ENCODE measurements at regions not wholly inside any gene's neighbourhood (a gene's known extent, or its start where the extent isn't known, plus 50 kb on each side); places are given as distances from the start of the nearest gene placed in this dataset.

DNA sequence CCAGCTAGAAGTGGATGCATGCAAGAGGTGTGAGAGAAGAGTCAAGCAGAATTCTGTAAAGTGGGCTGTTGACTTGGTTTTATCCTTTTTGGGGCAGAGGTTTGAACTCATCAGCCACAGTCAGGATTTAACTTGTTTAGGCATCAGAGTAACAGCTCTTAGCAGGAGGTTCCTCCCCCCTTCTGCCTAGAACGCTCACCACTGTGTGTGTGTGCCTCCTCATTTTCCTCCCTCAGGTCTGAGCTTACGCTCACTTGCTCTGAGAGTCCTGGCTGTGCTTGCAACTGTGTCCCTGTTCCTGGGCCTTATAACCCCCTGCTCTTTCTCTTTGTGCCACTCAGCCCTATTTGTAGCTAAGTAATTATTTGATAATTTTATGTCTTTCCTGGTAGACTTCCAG lies 167.9 kb downstream of the TMEM182 start:
- TF ChIP-seq, protein P1, sequence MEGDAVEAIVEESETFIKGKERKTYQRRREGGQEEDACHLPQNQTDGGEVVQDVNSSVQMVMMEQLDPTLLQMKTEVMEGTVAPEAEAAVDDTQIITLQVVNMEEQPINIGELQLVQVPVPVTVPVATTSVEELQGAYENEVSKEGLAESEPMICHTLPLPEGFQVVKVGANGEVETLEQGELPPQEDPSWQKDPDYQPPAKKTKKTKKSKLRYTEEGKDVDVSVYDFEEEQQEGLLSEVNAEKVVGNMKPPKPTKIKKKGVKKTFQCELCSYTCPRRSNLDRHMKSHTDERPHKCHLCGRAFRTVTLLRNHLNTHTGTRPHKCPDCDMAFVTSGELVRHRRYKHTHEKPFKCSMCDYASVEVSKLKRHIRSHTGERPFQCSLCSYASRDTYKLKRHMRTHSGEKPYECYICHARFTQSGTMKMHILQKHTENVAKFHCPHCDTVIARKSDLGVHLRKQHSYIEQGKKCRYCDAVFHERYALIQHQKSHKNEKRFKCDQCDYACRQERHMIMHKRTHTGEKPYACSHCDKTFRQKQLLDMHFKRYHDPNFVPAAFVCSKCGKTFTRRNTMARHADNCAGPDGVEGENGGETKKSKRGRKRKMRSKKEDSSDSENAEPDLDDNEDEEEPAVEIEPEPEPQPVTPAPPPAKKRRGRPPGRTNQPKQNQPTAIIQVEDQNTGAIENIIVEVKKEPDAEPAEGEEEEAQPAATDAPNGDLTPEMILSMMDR (IDR thresholded peaks at IDR 0.05; ENCODE audit: poor library complexity, severe bottlenecking): no peak
- TF ChIP-seq MXI1 (conservative IDR thresholded peaks at IDR 0.05; ENCODE audit: poor library complexity, severe bottlenecking) (no peak), EZH2 (IDR thresholded peaks at IDR 0.05; ENCODE audit: borderline replicate concordance, insufficient read depth, low read length, poor library complexity, severe bottlenecking) (no peak)
- TF ChIP-seq, protein P2, sequence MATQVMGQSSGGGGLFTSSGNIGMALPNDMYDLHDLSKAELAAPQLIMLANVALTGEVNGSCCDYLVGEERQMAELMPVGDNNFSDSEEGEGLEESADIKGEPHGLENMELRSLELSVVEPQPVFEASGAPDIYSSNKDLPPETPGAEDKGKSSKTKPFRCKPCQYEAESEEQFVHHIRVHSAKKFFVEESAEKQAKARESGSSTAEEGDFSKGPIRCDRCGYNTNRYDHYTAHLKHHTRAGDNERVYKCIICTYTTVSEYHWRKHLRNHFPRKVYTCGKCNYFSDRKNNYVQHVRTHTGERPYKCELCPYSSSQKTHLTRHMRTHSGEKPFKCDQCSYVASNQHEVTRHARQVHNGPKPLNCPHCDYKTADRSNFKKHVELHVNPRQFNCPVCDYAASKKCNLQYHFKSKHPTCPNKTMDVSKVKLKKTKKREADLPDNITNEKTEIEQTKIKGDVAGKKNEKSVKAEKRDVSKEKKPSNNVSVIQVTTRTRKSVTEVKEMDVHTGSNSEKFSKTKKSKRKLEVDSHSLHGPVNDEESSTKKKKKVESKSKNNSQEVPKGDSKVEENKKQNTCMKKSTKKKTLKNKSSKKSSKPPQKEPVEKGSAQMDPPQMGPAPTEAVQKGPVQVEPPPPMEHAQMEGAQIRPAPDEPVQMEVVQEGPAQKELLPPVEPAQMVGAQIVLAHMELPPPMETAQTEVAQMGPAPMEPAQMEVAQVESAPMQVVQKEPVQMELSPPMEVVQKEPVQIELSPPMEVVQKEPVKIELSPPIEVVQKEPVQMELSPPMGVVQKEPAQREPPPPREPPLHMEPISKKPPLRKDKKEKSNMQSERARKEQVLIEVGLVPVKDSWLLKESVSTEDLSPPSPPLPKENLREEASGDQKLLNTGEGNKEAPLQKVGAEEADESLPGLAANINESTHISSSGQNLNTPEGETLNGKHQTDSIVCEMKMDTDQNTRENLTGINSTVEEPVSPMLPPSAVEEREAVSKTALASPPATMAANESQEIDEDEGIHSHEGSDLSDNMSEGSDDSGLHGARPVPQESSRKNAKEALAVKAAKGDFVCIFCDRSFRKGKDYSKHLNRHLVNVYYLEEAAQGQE (IDR thresholded peaks at IDR 0.05; ENCODE audit: borderline replicate concordance): no peak

Data from neural cell (in vitro differentiated cells).